ENCODE measurements at regions not wholly inside any gene's neighbourhood (a gene's known extent, or its start where the extent isn't known, plus 50 kb on each side); places are given as distances from the start of the nearest gene placed in this dataset.

GRCh38 chr5:86780018-86780417 lies 162.3 kb downstream of the COX7C start:
- no peaks in the 10 kb centered on the region for H3K27me3 ChIP-seq (ENCODE audit: control insufficient read depth in 1 of 2, insufficient read depth in 2 of 2, low read length in 2 of 2)
- no peaks in the 10 kb centered on the region for H3K9me3 ChIP-seq (ENCODE audit: low read length)
- H3K27ac ChIP-seq (ENCODE audit: low read depth, low read length) = no peak overlapping the region
- no peaks in the 10 kb centered on the region for H3K4me1 ChIP-seq (ENCODE audit: insufficient read depth, low read length)
- no peak overlapping the region for H3K9ac ChIP-seq (ENCODE audit: low read length)
- H3K36me3 ChIP-seq (ENCODE audit: insufficient read depth, low read length) = no peaks in the 10 kb centered on the region
- H3K4me3 ChIP-seq (ENCODE audit: low read depth in 1 of 2, low read length in 2 of 2) = no peak overlapping the region

- Histone ChIP-seq H3K9me3 (ENCODE audit: low read length) (no peaks in the 10 kb centered on the region), H3K4me3 (ENCODE audit: low read depth in 1 of 2, low read length in 2 of 2) (no peak overlapping the region), H3K36me3 (ENCODE audit: insufficient read depth, low read length) (no peaks in the 10 kb centered on the region), H3K27me3 (ENCODE audit: control insufficient read depth in 1 of 2, insufficient read depth in 2 of 2, low read length in 2 of 2) (no peaks in the 10 kb centered on the region), H3K9ac (ENCODE audit: low read length) (no peak overlapping the region), H3K4me1 (ENCODE audit: insufficient read depth, low read length) (no peaks in the 10 kb centered on the region), H3K27ac (ENCODE audit: low read depth, low read length) (no peak overlapping the region)
These were observed 169.2 kb downstream of the COX7C start for GRCh38 chr5:86786955-86787354.

- Histone ChIP-seq H3K36me3 (ENCODE audit: insufficient read depth, low read length) (no peaks in the 10 kb centered on the region), H3K9ac (ENCODE audit: low read length) (no peak overlapping the region), H3K27me3 (ENCODE audit: control insufficient read depth in 1 of 2, insufficient read depth in 2 of 2, low read length in 2 of 2) (no peaks in the 10 kb centered on the region), H3K4me1 (ENCODE audit: insufficient read depth, low read length) (no peaks in the 10 kb centered on the region), H3K27ac (ENCODE audit: low read depth, low read length) (no peak overlapping the region), H3K4me3 (ENCODE audit: low read depth in 1 of 2, low read length in 2 of 2) (no peak overlapping the region), H3K9me3 (ENCODE audit: low read length) (no peaks in the 10 kb centered on the region)
These were observed 177.9 kb downstream of the COX7C start for GRCh38 chr5:86795659-86796058.

GRCh38 chr5:86797677-86798076 lies 179.9 kb downstream of the COX7C start:
- Histone ChIP-seq H3K27ac (ENCODE audit: low read depth, low read length) (no peak overlapping the region), H3K9me3 (ENCODE audit: low read length) (no peaks in the 10 kb centered on the region), H3K27me3 (ENCODE audit: control insufficient read depth in 1 of 2, insufficient read depth in 2 of 2, low read length in 2 of 2) (no peaks in the 10 kb centered on the region), H3K9ac (ENCODE audit: low read length) (no peak overlapping the region), H3K36me3 (ENCODE audit: insufficient read depth, low read length) (no peaks in the 10 kb centered on the region), H3K4me1 (ENCODE audit: insufficient read depth, low read length) (no peaks in the 10 kb centered on the region), H3K4me3 (ENCODE audit: low read depth in 1 of 2, low read length in 2 of 2) (no peak overlapping the region)

GRCh38 chr5:86806206-86806605 lies 188.5 kb downstream of the COX7C start:
- Histone ChIP-seq H3K36me3 (ENCODE audit: insufficient read depth, low read length) (no peaks in the 10 kb centered on the region), H3K4me3 (ENCODE audit: low read depth in 1 of 2, low read length in 2 of 2) (no peak overlapping the region), H3K27me3 (ENCODE audit: control insufficient read depth in 1 of 2, insufficient read depth in 2 of 2, low read length in 2 of 2) (no peaks in the 10 kb centered on the region), H3K27ac (ENCODE audit: low read depth, low read length) (no peak overlapping the region), H3K9ac (ENCODE audit: low read length) (no peak overlapping the region), H3K4me1 (ENCODE audit: insufficient read depth, low read length) (no peaks in the 10 kb centered on the region), H3K9me3 (ENCODE audit: low read length) (no peaks in the 10 kb centered on the region)

- Histone ChIP-seq H3K27ac (ENCODE audit: low read depth, low read length) (no peak overlapping the region), H3K9ac (ENCODE audit: low read length) (no peak overlapping the region), H3K9me3 (ENCODE audit: low read length) (no peaks in the 10 kb centered on the region), H3K36me3 (ENCODE audit: insufficient read depth, low read length) (no peaks in the 10 kb centered on the region), H3K27me3 (ENCODE audit: control insufficient read depth in 1 of 2, insufficient read depth in 2 of 2, low read length in 2 of 2) (no peaks in the 10 kb centered on the region), H3K4me1 (ENCODE audit: insufficient read depth, low read length) (no peaks in the 10 kb centered on the region), H3K4me3 (ENCODE audit: low read depth in 1 of 2, low read length in 2 of 2) (no peak overlapping the region)
These were observed 189.6 kb downstream of the COX7C start for GRCh38 chr5:86807046-86808031.

- no peak overlapping the region for H3K4me3 ChIP-seq (ENCODE audit: low read depth in 1 of 2, low read length in 2 of 2)
- H3K27ac ChIP-seq (ENCODE audit: low read depth, low read length) = no peak overlapping the region
- no peak overlapping the region for H3K9ac ChIP-seq (ENCODE audit: low read length)
- H3K27me3 ChIP-seq (ENCODE audit: control insufficient read depth in 1 of 2, insufficient read depth in 2 of 2, low read length in 2 of 2) = no peaks in the 10 kb centered on the region
- no peaks in the 10 kb centered on the region for H3K36me3 ChIP-seq (ENCODE audit: insufficient read depth, low read length)
- no peaks in the 10 kb centered on the region for H3K4me1 ChIP-seq (ENCODE audit: insufficient read depth, low read length)
- no peaks in the 10 kb centered on the region for H3K9me3 ChIP-seq (ENCODE audit: low read length)
These were observed 196.6 kb downstream of the COX7C start for GRCh38 chr5:86814315-86814714.

GRCh38 chr5:86814907-86815306 lies 197.2 kb downstream of the COX7C start:
- no peak overlapping the region for H3K4me3 ChIP-seq (ENCODE audit: low read depth in 1 of 2, low read length in 2 of 2)
- H3K9ac ChIP-seq (ENCODE audit: low read length) = no peak overlapping the region
- no peaks in the 10 kb centered on the region for H3K4me1 ChIP-seq (ENCODE audit: insufficient read depth, low read length)
- H3K27me3 ChIP-seq (ENCODE audit: control insufficient read depth in 1 of 2, insufficient read depth in 2 of 2, low read length in 2 of 2) = no peaks in the 10 kb centered on the region
- H3K36me3 ChIP-seq (ENCODE audit: insufficient read depth, low read length) = no peaks in the 10 kb centered on the region
- H3K27ac ChIP-seq (ENCODE audit: low read depth, low read length) = no peak overlapping the region
- H3K9me3 ChIP-seq (ENCODE audit: low read length) = no peaks in the 10 kb centered on the region

GRCh38 chr5:86824637-86825036 lies 206.9 kb downstream of the COX7C start:
- Histone ChIP-seq H3K36me3 (ENCODE audit: insufficient read depth, low read length) (no peaks in the 10 kb centered on the region), H3K9ac (ENCODE audit: low read length) (no peak overlapping the region), H3K4me3 (ENCODE audit: low read depth in 1 of 2, low read length in 2 of 2) (no peak overlapping the region), H3K4me1 (ENCODE audit: insufficient read depth, low read length) (no peaks in the 10 kb centered on the region), H3K9me3 (ENCODE audit: low read length) (no peaks in the 10 kb centered on the region), H3K27ac (ENCODE audit: low read depth, low read length) (no peak overlapping the region), H3K27me3 (ENCODE audit: control insufficient read depth in 1 of 2, insufficient read depth in 2 of 2, low read length in 2 of 2) (no peaks in the 10 kb centered on the region)

- H3K36me3 ChIP-seq (ENCODE audit: insufficient read depth, low read length) = no peaks in the 10 kb centered on the region
- H3K27me3 ChIP-seq (ENCODE audit: control insufficient read depth in 1 of 2, insufficient read depth in 2 of 2, low read length in 2 of 2) = no peaks in the 10 kb centered on the region
- no peak overlapping the region for H3K4me3 ChIP-seq (ENCODE audit: low read depth in 1 of 2, low read length in 2 of 2)
- no peaks in the 10 kb centered on the region for H3K4me1 ChIP-seq (ENCODE audit: insufficient read depth, low read length)
- no peaks in the 10 kb centered on the region for H3K9me3 ChIP-seq (ENCODE audit: low read length)
- H3K9ac ChIP-seq (ENCODE audit: low read length) = no peak overlapping the region
- no peak overlapping the region for H3K27ac ChIP-seq (ENCODE audit: low read depth, low read length)
These were observed 213.4 kb downstream of the COX7C start for GRCh38 chr5:86831128-86831527.

GRCh38 chr5:86833868-86834267 lies 216.1 kb downstream of the COX7C start:
- H3K9me3 ChIP-seq (ENCODE audit: low read length) = no peaks in the 10 kb centered on the region
- no peak overlapping the region for H3K4me3 ChIP-seq (ENCODE audit: low read depth in 1 of 2, low read length in 2 of 2)
- H3K9ac ChIP-seq (ENCODE audit: low read length) = no peak overlapping the region
- H3K36me3 ChIP-seq (ENCODE audit: insufficient read depth, low read length) = no peaks in the 10 kb centered on the region
- H3K27me3 ChIP-seq (ENCODE audit: control insufficient read depth in 1 of 2, insufficient read depth in 2 of 2, low read length in 2 of 2) = no peaks in the 10 kb centered on the region
- no peak overlapping the region for H3K27ac ChIP-seq (ENCODE audit: low read depth, low read length)
- H3K4me1 ChIP-seq (ENCODE audit: insufficient read depth, low read length) = no peaks in the 10 kb centered on the region

GRCh38 chr5:86837610-86838009 lies 219.9 kb downstream of the COX7C start:
- Histone ChIP-seq H3K27me3 (ENCODE audit: control insufficient read depth in 1 of 2, insufficient read depth in 2 of 2, low read length in 2 of 2) (no peaks in the 10 kb centered on the region), H3K36me3 (ENCODE audit: insufficient read depth, low read length) (no peaks in the 10 kb centered on the region), H3K27ac (ENCODE audit: low read depth, low read length) (no peak overlapping the region)

More at GRCh38 chr5:86837610-86838009, 219.9 kb downstream of the COX7C start:
- Histone ChIP-seq H3K4me3 (ENCODE audit: low read depth in 1 of 2, low read length in 2 of 2) (no peak overlapping the region), H3K9ac (ENCODE audit: low read length) (no peak overlapping the region), H3K9me3 (ENCODE audit: low read length) (no peaks in the 10 kb centered on the region), H3K4me1 (ENCODE audit: insufficient read depth, low read length) (no peaks in the 10 kb centered on the region)

Measured in muscle layer of colon (tissue), 2 donors.